Peyer's patch (tissue), 4 donors: ENCODE measurements at regions not wholly inside any gene's neighbourhood (a gene's known extent, or its start where the extent isn't known, plus 50 kb on each side); places are given as distances from the start of the nearest gene placed in this dataset.

Experiments
- CTCF ChIP-seq, 6 experiments: fragments of 450-650 bp in 4 of 6; fragments of 200-600 bp in 2 of 6; sonication (generic) in 1 of 6; IDR thresholded peaks; one replicate each; pipeline ENCODE4 v1.5.1; 2017 to 2019; ENCODE audit warnings: antibody characterized with exemption in 6 of 6, mild to moderate bottlenecking in 3 of 6, moderate library complexity in 1 of 6
- POLR2A ChIP-seq, 2 donors: fragments of 450-650 bp; IDR thresholded peaks; one replicate each; pipeline ENCODE4 v1.5.1; 2017; ENCODE audit warnings: antibody characterized with exemption in 2 of 2, mild to moderate bottlenecking in 2 of 2, moderate library complexity in 2 of 2

- TF ChIP-seq CTCF (IDR thresholded peaks at IDR 0.05), result no peak
- TF ChIP-seq POLR2A (IDR thresholded peaks at IDR 0.05), result no peak
Observed at GRCh38 chr2:211086049-211086448, 529.6 kb downstream of the CPS1 start.
